T47D (cell line): ENCODE measurements at regions not wholly inside any gene's neighbourhood (a gene's known extent, or its start where the extent isn't known, plus 50 kb on each side); places are given as distances from the start of the nearest gene placed in this dataset.
"Not testable (repeated sequence)": the region's sequence is repeated elsewhere in the genome, so short reads cannot be mapped to it uniquely, and the experiment has no call there.

ENCODE experiments used
- DNase-seq, 2 experiments: peaks; one replicate each; pipeline versions ENCODE4 v3.0.0 to v3.0.0-alpha.2; 2011 to 2012; ENCODE audit warnings: low read depth in 1 of 2, low spot score in 1 of 2
- in situ Hi-C: cut with HindIII; loops from 2 replicates; pipeline ENCODE4 v1.10.0; 2016; ENCODE audit warnings: low sequenced_read_pairs, low pct_unique_long_range_greater_than_20kb

- DNase-seq, in situ Hi-C loops: not testable (repeated sequence)
These were observed 357.6 kb downstream of the BCL2L11 start for GRCh38 chr2:111478335-111478734.

DNA sequence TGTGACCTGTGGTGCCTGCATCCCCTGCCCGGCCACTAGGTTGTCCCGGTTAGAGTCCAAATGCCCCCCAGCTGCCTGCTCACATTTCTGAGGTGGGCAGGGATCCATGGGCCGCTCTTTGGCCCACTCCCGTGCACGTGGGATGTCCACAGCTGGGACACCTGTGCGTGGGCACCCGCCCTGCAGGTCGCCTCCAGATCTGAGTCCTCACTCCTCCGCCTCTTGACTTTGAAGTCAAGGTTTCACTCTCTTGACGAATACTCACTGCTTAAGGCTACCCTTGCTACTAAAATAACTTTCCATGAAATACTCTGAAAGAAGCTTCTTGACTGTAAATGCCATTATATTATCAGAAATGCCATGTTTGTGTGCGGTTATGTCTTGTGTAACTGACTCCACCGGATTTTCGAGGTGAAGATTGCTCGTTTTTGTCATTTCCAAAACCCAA, 358.2 kb downstream of the BCL2L11 start:
- in situ Hi-C loops, DNase-seq: not testable (repeated sequence)

DNA sequence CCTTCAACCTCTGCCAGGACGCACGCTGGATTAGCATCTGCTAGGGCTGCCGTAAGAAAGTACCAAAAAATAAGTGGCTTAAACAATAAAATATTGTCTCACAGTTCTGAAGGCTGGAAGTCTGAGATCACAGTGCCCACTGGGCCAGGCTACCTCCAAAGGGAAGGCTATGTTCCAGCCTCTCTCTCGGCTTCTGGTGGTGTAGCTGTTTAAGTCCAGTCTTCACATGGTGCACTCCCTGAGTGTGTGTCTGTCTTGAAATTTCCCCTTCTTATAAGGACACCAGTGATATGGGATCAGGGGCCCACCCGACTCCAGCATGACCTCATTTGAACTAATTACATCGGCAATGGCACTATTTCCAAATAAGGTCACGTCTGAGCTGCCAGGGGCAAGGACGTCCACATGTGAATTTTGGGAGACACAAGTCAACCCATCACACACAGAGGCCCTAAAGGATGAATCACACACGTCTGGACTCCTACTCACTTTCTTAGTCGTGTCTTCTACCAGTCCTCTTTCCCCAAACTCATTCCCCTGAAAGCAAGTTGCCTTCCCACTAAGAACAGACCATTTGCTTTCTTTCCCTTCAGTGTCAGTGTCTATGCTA, 359.4 kb downstream of the BCL2L11 start:
- DNase-seq, in situ Hi-C loops: not testable (repeated sequence)

- in situ Hi-C loops, DNase-seq: not testable (repeated sequence)
These were observed 359.9 kb downstream of the BCL2L11 start for GRCh38 chr2:111480633-111481032.

- DNase-seq, in situ Hi-C loops: not testable (repeated sequence)
These were observed 360.5 kb downstream of the BCL2L11 start for GRCh38 chr2:111481219-111481618.

DNA sequence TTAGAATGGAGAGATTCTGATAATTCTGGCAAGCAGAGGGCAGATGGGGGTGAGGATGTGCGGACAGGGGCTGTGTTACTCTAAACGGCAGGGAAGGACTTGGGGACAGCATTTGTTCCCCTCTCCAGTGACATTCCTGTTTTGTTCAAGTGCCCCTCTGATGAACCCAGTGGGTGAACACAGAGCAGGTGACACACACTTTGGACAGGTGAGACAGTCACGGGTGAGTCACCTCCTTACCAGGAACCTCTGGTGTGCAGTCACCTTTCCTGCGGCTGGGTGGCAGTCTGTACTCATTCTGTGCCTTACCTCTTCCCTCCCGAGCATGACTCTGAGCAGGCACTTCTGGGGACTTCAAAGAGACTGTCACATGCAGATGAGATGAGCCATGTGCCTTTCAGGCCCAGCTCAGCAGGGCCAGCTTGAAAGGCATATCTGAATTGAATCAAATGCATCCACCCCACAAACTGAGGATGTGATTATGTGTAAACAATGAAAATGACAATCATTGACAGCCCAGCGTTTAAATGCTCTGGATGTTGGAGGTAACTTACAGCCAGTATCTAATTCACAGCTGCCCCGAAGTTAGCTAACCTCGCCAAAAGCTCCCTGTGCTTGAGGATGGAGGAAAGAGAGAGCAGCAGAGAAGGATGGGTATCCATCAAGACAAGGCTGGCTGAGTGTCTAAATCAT, 362.4 kb downstream of the BCL2L11 start:
- in situ Hi-C loops: not testable (repeated sequence)
- peak in 1 of 2 experiments; percentile 40 for DNase-seq

DNA sequence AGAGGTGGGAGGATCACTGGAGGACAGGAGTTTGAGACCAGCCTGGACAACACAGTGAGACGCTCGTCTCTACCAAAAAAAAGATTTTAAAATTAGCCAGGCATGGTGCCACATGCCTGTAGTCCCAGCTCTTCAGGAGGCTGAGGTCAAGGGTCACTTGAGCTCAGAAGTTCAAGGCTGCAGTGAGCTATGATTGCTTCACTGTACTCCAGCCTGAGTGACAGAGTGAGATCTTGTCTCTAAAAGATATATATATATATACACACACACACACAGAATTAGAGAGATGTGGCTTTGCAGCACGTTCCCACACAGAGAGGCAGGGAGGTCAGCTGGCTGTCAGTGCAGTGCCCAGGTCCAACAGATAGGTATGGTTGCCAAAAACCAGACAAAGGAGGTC, 363.4 kb downstream of the BCL2L11 start:
- DNase-seq, in situ Hi-C loops: not testable (repeated sequence)

GRCh38 chr2:111485895-111486294, 365.2 kb downstream of the BCL2L11 start:
- in situ Hi-C loops, DNase-seq: not testable (repeated sequence)

DNA sequence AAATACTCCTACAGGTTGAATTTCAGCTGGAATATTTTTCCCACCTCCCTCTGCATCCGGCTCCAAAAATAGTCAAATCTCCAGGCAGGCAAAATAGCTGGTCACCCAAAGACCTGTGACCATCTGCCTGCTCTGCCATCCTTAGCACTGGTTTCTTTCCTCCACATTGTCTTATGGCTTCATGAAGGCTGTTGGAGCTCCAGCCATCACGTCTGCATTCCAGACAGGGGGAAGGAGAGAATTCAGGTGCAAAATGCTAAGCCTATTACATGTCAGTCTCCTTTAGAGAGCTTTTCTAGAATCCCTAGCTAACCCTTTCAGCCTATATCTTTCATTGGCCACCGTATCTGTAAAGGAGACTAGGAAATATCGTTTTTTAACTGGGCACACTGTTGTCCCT, 367.7 kb downstream of the BCL2L11 start:
- in situ Hi-C loops, DNase-seq: not testable (repeated sequence)

DNA sequence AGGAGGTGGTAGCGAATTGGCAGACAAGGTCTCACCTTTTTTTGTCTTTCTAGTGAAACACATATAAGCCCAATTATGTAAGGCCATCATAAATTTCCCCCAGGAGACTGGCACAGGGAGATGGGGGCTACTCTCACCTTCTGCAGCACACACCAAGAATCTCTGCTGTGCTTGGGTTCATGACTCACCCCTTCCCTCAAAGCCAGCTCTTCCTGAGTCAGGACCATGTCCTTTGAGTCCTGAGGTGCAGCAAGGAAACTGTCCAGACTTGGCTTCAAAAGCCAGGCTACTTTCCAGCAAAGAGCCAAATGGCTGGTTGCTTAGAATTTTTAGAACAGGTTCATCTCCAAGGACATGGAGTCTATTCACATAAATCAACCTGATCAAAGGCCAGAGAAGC, 368.7 kb downstream of the BCL2L11 start:
- in situ Hi-C loops: not testable (repeated sequence)

DNA sequence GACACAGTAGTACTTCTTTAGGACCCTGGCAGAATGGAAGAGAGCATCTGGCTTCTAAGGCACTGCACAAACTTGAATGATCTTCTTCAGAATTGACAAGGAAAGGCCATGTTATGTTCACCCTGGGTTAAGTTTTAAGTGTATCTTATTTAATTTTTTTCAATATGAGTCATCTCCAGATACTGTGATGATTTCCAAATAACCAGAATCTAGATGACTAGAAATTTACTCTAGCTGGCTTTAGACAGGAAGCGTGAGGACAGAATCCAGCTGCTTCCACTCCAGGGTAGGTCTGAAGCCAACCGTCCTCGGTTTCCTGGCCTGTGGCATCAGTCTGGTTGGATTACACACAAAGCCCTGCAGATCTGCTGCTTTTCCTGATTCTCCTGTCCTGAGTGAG, 370.5 kb downstream of the BCL2L11 start:
- in situ Hi-C loops, DNase-seq: not testable (repeated sequence)

More for the DNA sequence above, 368.7 kb downstream of the BCL2L11 start:
- not testable (repeated sequence) for DNase-seq

DNA sequence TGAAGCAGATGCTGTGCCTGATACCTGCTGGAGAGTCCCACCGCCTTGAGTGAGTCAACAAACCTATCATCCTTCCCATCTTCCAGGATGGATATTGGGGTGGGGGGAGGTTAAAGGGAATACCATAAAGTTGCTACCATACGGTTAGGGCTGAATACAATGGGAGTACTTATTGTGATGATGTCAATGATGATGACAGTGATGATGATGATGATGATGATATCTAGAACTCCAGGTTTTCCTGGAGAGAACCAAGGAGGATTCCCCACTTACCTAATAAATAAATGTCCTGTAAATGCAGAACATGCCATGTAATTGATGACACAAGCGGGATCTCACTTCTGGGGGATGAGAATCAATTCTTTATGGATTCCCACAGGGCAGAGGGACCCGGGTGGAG, 370.9 kb downstream of the BCL2L11 start:
- DNase-seq, in situ Hi-C loops: not testable (repeated sequence)

GRCh38 chr2:111492995-111493719, 372.4 kb downstream of the BCL2L11 start:
- DNase-seq, in situ Hi-C loops: not testable (repeated sequence)

GRCh38 chr2:111493720-111494078, 373.0 kb downstream of the BCL2L11 start:
- DNase-seq, in situ Hi-C loops: not testable (repeated sequence)

- in situ Hi-C loops, DNase-seq: not testable (repeated sequence)
These were observed 373.7 kb downstream of the BCL2L11 start for GRCh38 chr2:111494288-111494980.

DNA sequence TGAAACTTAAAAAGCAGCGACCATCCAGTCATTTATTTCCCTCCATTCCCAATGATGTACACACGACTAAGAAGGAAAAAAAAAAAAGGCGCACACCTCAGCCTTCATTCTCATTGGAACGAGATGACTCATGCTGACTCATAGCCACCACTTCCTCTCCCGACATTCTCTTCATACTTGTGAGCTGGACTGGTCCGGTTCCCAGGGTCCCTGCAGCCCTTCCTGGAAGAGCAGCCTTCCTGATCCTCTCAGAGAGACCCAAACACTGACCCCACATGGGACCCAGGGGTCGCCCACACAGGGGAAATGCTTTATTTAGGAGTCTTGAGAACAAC, 374.2 kb downstream of the BCL2L11 start:
- in situ Hi-C loops, DNase-seq: not testable (repeated sequence)

DNA sequence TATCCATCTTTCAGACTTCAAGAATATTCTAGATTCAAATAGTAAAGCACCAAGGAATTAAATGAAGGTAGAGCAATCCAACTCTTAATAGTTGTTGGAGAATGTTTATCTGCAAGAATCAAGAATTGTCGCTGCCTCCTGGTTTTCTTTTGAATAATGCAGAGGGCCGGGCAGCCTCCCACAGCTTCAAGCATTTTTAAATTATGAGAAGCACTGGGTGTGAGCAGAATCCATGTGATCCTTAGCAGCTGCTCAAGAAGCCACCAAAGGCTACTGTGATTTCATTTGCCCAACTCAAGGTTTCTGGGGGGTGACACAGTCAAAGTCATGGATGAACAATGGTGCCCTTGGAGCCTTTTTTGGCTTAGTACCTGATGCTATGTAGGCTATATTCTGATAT, 374.9 kb downstream of the BCL2L11 start:
- in situ Hi-C loops, DNase-seq: not testable (repeated sequence)

DNA sequence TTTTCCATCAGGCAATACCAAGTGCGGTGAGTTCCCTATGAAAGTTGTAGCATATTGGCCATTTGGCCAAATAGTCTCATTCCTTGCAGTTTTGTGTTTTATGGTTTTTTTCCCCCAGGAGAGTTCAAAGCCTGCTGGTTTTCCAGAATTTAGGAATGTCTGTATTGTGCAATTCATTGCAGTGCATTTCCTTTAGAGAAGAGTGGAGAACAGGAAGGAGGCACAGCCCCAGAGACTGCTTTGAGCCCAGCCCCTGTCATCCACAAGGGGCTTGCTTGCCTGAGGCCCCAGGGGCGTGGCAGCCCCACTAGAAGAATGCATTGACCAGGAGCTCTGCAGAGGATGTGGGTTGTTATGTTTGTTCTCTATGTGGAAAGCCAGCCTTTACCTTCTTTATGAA, 375.5 kb downstream of the BCL2L11 start:
- DNase-seq, in situ Hi-C loops: not testable (repeated sequence)
